Peyer's patch (tissue), 4 donors: ENCODE measurements at regions not wholly inside any gene's neighbourhood (a gene's known extent, or its start where the extent isn't known, plus 50 kb on each side); places are given as distances from the start of the nearest gene placed in this dataset.

ENCODE experiments used
- DNase-seq, 3 donors: peaks; one replicate each; pipeline ENCODE4 v3.0.0-alpha.2; 2017 to 2019
- H3K27ac ChIP-seq, 4 donors: fragments of 200-600 bp; sonication (generic); one replicate each; pipeline ENCODE4 v1.5.1; 2016 to 2019
- H3K27me3 ChIP-seq, 2 donors: fragments of 200-600 bp; sonication (generic); one replicate each; pipeline ENCODE4 v1.5.1; 2019
- H3K36me3 ChIP-seq, 3 donors: fragments of 200-600 bp; sonication (generic); one replicate each; pipeline ENCODE4 v1.5.1; 2016 to 2019
- H3K4me1 ChIP-seq, 4 donors: fragments of 200-600 bp; sonication (generic); one replicate each; pipeline ENCODE4 v1.5.1; 2016 to 2019
- H3K4me3 ChIP-seq, 4 donors: fragments of 200-600 bp; sonication (generic); 1 replicate in 3 of 4; 2 replicates in 1 of 4; pipeline ENCODE4 v1.5.1; 2016 to 2019; ENCODE audit warnings: mild to moderate bottlenecking in 1 of 4
- H3K9me3 ChIP-seq, 4 donors: fragments of 200-600 bp; sonication (generic); one replicate each; pipeline ENCODE4 v1.5.1; 2016 to 2019; ENCODE audit warnings: mild to moderate bottlenecking in 1 of 4
- POLR2A ChIP-seq, 2 donors: fragments of 450-650 bp; IDR thresholded peaks; one replicate each; pipeline ENCODE4 v1.5.1; 2017; ENCODE audit warnings: antibody characterized with exemption in 2 of 2, mild to moderate bottlenecking in 2 of 2, moderate library complexity in 2 of 2
- TF ChIP-seq, protein P1 (sequence below), 6 experiments: fragments of 450-650 bp in 4 of 6; fragments of 200-600 bp in 2 of 6; sonication (generic) in 1 of 6; IDR thresholded peaks; one replicate each; pipeline ENCODE4 v1.5.1; 2017 to 2019; ENCODE audit warnings: antibody characterized with exemption in 6 of 6, mild to moderate bottlenecking in 3 of 6, moderate library complexity in 1 of 6

DNA sequence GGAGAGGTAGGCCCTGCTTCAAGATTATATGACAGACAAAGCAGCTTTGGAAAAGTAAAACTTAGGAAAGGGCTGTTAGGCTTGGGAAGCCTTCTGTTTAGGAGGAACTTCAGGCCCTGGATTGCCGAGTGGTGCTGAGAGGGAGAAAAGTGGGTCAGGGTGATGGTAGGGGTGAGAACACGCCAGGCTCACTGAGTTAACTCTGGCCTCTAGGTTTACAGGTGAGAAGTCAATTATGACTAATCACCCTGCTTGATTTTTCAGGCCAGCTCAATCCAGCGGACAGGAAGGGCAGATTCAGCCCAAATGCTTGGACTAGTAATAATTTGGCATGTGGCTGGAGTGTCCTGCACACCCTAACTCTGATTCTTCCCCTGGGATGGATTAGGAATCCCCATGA lies 365.1 kb upstream of the LMCD1 start:
- Histone ChIP-seq H3K36me3 (no peaks in the 10 kb centered on the region), H3K4me3 (no peak overlapping the region), H3K9me3 (no peaks in the 10 kb centered on the region), H3K27me3 (no peaks in the 10 kb centered on the region), H3K4me1 (no peaks in the 10 kb centered on the region), H3K27ac (no peak overlapping the region)
- DNase-seq = no peak
- TF ChIP-seq POLR2A (IDR thresholded peaks at IDR 0.05) = no peak
- TF ChIP-seq, protein P1, sequence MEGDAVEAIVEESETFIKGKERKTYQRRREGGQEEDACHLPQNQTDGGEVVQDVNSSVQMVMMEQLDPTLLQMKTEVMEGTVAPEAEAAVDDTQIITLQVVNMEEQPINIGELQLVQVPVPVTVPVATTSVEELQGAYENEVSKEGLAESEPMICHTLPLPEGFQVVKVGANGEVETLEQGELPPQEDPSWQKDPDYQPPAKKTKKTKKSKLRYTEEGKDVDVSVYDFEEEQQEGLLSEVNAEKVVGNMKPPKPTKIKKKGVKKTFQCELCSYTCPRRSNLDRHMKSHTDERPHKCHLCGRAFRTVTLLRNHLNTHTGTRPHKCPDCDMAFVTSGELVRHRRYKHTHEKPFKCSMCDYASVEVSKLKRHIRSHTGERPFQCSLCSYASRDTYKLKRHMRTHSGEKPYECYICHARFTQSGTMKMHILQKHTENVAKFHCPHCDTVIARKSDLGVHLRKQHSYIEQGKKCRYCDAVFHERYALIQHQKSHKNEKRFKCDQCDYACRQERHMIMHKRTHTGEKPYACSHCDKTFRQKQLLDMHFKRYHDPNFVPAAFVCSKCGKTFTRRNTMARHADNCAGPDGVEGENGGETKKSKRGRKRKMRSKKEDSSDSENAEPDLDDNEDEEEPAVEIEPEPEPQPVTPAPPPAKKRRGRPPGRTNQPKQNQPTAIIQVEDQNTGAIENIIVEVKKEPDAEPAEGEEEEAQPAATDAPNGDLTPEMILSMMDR (IDR thresholded peaks at IDR 0.05) = no peak

- no peaks in the 10 kb centered on the region for H3K27me3 ChIP-seq
- H3K36me3 ChIP-seq = no peaks in the 10 kb centered on the region
- TF ChIP-seq, protein P1 (IDR thresholded peaks at IDR 0.05) = no peak
- no peak for TF ChIP-seq POLR2A (IDR thresholded peaks at IDR 0.05)
Measured at GRCh38 chr3:8143186-8143585, 358.4 kb upstream of the LMCD1 start.

GRCh38 chr3:8145661-8146060 lies 356.0 kb upstream of the LMCD1 start:
- no peak for TF ChIP-seq POLR2A (IDR thresholded peaks at IDR 0.05)
- TF ChIP-seq, protein P1 (IDR thresholded peaks at IDR 0.05) = no peak
- H3K27me3 ChIP-seq = no peaks in the 10 kb centered on the region
- no peak overlapping the region for H3K27ac ChIP-seq
- no peak overlapping the region for H3K4me3 ChIP-seq
- no peaks in the 10 kb centered on the region for H3K4me1 ChIP-seq
- DNase-seq = no peak
- no peaks in the 10 kb centered on the region for H3K9me3 ChIP-seq
- no peaks in the 10 kb centered on the region for H3K36me3 ChIP-seq

More at GRCh38 chr3:8143186-8143585, 358.4 kb upstream of the LMCD1 start:
- Histone ChIP-seq H3K4me1 (no peaks in the 10 kb centered on the region), H3K4me3 (no peak overlapping the region), H3K27ac (no peak overlapping the region), H3K9me3 (no peaks in the 10 kb centered on the region)
- no peak for DNase-seq

DNA sequence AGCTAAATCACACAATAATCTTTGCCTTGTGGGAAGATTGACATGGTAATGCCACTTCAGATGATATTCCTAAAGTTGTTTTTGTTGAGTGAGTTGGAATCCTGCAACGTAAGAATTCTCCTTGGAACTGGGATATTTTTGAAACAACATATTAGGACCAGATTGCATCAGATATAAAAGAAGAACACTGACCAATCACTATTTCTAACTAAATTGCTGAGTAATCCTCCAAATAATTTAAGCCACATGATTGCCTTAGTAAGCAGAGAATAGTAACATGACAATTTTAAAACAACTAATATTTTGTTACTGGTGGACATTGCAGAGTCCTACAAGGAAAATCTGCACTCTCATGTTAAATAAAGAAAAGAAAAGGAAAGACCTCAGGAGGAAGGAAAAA lies 353.9 kb upstream of the LMCD1 start:
- H3K4me3 ChIP-seq = no peak overlapping the region
- H3K9me3 ChIP-seq = no peaks in the 10 kb centered on the region
- H3K27me3 ChIP-seq = no peaks in the 10 kb centered on the region
- no peak for TF ChIP-seq POLR2A (IDR thresholded peaks at IDR 0.05)
- TF ChIP-seq, protein P1 (IDR thresholded peaks at IDR 0.05) = no peak
- no peaks in the 10 kb centered on the region for H3K36me3 ChIP-seq
- H3K27ac ChIP-seq = no peak overlapping the region
- DNase-seq = no peak
- H3K4me1 ChIP-seq = no peaks in the 10 kb centered on the region

DNA sequence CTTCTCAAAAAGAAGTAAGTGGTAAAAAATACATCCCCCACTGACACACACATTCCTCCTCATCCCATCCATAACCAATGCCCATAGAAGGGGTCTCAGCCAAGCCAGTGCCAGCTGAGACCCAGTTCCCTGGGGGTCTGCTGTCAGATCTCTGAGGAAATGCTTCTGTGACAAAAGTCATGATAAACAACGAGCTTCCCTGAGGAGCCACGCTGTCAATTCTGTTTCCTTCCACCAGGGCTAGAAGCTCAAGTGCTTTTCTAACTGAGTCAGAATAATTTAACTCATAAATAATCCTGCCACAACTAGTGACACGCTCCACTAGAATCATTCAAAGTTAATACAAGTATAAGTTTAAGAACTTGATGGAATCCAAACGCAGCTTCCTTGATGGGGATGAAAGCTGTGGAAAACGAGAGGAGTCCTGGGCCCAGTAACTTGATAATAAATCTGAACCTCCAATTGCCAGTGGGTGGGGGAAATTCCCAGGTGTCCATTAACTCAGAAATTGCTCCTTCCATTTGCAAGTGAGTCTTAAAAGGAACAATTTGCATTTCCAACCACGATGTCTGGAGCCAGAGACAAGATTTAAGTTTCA lies 348.7 kb upstream of the LMCD1 start:
- Histone ChIP-seq H3K4me3 (no peak overlapping the region), H3K36me3 (no peaks in the 10 kb centered on the region), H3K4me1 (no peaks in the 10 kb centered on the region), H3K27ac (no peak overlapping the region), H3K27me3 (no peaks in the 10 kb centered on the region), H3K9me3 (no peaks in the 10 kb centered on the region)
- TF ChIP-seq, protein P1 (IDR thresholded peaks at IDR 0.05) = no peak
- TF ChIP-seq POLR2A (IDR thresholded peaks at IDR 0.05) = no peak
- DNase-seq = no peak

DNA sequence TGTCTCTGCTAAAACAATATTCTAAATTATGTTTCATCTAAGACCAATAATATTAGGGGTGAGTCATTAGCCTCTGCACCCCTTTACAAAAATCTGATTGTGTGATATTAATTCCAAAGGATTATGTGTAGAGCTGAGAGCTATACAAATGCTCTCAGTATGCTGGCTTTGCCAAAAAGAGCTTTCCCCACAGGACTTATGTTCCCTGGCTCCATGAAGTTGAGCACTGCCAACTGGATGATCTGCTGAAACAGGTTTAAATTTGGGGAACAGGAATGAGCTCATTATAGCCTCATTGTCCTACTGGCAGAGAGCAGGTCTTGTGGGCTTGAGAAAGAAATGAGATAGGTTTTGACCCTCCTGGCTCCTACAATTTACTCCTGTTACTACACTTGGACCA lies 347.8 kb upstream of the LMCD1 start:
- Histone ChIP-seq H3K9me3 (no peaks in the 10 kb centered on the region), H3K27me3 (no peaks in the 10 kb centered on the region), H3K4me3 (no peak overlapping the region), H3K4me1 (no peaks in the 10 kb centered on the region), H3K27ac (no peak overlapping the region), H3K36me3 (no peaks in the 10 kb centered on the region)
- no peak for DNase-seq
- no peak for TF ChIP-seq POLR2A (IDR thresholded peaks at IDR 0.05)
- TF ChIP-seq, protein P1 (IDR thresholded peaks at IDR 0.05) = no peak
